K562 (cell line): ENCODE measurements at regions not wholly inside any gene's neighbourhood (a gene's known extent, or its start where the extent isn't known, plus 50 kb on each side); places are given as distances from the start of the nearest gene placed in this dataset.

Source experiments
- POLR2AphosphoS5 ChIP-seq: IDR thresholded peaks from 2 replicates; pipeline ENCODE4 v1.6.1; 2011; ENCODE audit warnings: mild to moderate bottlenecking, low read depth, low read length, moderate library complexity; ENCODE audit not compliant: control insufficient read depth, insufficient read depth
- ZNF512 ChIP-seq: IDR thresholded peaks from 2 replicates; pipeline ENCODE4 v1.6.1; 2016; ENCODE audit warnings: missing genetic modification characterization, missing compliant biosample characterization

GRCh38 chr1:229893762-229894444 lies 173.1 kb upstream of the GALNT2 start:
- TF ChIP-seq ZNF512 (no peak), POLR2AphosphoS5 (no peak)
